Right ventricle myocardium superior (tissue), 1 donor: ENCODE measurements at regions not wholly inside any gene's neighbourhood (a gene's known extent, or its start where the extent isn't known, plus 50 kb on each side); places are given as distances from the start of the nearest gene placed in this dataset.

Experiments used
- ATAC-seq: fragments of 200-7000 bp; cut with Tn5 transposase; one replicate; pipeline ENCODE4 v1.9.1; 2020; ENCODE audit warnings: mild to moderate bottlenecking; ENCODE audit not compliant: poor library complexity
- DNase-seq: peaks from one replicate; pipeline ENCODE4 v3.0.0-alpha.2; 2020
- intact Hi-C: fragments of 100-400 bp; cut with DNase I; formaldehyde crosslinking; loops from one replicate; pipeline ENCODE4 v1.11.2; 2022
- donor health status: DM: no; HTN: yes; CAD: no; lungs with severe emphysema.

DNA sequence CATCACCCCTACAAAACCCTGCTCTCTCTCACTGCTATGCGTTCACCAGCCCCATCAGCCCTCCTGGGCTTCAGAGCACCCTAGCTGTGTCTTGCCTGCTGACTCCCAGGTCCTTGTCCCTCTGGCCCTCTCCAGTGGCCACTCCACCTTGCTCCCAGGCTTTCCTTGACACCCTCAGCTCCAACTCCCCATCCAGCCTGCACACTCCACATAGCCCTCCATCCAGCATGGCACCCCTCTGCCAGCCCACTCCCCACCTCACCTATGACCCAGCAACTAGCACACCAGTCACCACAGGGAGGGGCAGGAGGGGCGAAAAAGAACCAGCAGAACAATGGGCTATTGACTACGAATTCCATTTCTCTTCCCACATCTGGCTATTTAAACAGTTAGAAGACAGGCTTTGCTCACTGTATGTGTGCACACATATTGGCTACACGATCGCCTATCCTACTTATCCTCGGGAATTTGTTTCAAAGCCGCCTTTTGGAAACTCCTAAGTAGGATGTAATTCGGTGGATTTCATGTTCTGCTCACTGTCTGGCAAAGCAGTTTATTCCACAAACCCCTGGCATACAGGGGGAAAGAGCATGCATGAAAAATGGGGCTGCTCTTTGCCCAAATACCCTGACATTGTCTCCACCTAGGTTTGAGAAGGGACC, 195.3 kb downstream of the SMAD2 start:
- no peak for DNase-seq
- ATAC-seq: no peak
- intact Hi-C loops: no loop called here

DNA sequence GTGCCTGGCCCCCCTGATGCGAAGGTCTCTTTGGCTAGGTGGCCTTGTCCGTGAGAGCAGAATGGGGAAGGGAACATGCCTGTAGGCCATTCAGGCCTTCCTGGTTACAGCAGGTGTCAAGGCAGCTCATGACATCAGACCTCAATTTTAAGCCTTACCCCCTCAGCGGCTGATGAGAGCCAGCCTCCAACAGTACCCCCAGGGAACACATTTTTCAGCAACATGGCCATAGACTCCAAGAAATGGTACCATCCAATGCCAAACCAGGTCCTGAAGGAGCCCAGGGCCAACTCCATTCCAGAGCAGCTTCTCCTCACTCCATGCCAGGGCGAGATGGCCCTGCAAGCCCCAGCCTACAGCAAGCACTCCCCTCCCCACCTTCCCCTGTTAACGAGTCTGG, 199.2 kb downstream of the SMAD2 start:
- ATAC-seq: no peak
- intact Hi-C loops: no loop called here
- no peak for DNase-seq

DNA sequence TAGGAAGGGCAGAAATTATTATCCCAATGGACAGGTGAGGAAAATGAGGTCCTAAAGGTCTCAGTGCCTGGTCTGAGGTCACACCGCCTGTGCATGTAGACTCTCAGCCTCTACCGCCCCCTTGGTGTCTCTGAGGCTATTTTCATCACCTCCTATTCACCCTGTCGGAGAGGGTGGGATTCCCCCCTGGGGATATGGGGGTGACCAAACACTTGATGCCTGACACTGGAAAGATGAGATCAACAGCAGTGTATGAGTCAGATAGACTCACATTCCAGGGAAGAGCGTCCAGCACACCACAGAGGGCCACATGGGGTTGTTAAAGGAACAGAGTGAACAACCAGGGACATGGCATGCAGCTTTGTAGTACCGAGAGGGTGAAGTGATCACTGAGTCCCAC, 199.7 kb downstream of the SMAD2 start:
- intact Hi-C loops: no loop called here
- ATAC-seq: no peak
- DNase-seq: no peak

DNA sequence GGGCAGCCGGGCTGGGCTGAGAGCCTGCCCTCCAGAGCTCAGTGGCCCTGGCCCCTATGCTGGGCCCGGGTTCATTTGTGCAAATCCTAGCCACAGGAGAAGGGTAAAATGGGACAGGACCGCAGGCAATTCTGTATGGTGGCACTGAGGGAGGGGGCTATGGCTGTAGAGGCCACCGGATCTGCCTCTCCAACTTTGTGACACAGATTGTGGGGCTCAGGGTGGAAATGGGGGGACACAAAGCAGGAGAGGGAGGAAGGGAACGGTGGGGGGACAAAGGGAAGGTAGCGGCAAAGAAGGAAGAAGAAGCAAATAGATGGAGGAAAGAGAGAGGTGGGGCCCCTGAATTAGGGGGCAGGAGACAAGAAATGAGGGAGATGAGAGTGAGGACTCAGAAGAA, 201.1 kb downstream of the SMAD2 start:
- intact Hi-C loops: no loop called here
- no peak for DNase-seq
- no peak for ATAC-seq

DNA sequence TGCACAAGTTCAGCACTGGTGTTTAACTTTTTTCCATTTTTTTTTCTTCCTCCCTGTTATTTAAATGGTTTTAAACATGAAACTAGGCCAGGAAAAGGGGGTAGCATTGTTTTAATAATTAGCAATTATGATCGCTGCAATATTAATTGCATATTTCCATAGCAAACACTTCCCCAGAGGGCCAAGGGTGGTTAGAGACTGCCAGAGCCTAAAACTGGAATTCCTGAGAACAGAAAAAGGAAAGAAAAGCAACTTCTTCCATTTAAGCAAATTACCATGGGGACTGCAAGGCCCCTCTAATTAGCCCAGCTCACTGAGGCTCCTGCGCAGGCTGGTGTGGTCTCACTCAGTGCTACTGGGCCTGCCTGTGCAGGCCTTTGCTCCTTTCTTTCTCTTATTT, 201.5 kb downstream of the SMAD2 start:
- ATAC-seq (no peak), DNase-seq (no peak)
- intact Hi-C loops: no loop called here

DNA sequence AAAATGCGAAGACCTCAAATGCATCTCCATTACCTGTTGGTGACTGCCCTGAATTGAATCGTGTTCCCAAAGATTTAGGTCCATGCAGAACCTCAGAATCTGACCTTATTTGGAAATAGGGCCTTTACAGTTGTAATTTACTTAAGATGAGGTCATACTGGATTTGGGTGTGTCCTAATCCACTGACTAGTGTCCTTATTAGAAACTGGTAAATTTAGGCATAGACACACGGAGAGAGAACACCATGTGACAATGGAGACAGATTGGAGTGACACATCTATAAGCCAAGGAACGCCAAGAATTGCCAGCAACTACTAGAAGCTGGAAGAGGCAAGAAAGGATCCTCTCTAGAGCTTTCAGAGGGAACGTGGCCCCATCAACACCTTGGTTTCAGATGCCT, 203.1 kb downstream of the SMAD2 start:
- DNase-seq (no peak), ATAC-seq (no peak)
- intact Hi-C loops: no loop called here

DNA sequence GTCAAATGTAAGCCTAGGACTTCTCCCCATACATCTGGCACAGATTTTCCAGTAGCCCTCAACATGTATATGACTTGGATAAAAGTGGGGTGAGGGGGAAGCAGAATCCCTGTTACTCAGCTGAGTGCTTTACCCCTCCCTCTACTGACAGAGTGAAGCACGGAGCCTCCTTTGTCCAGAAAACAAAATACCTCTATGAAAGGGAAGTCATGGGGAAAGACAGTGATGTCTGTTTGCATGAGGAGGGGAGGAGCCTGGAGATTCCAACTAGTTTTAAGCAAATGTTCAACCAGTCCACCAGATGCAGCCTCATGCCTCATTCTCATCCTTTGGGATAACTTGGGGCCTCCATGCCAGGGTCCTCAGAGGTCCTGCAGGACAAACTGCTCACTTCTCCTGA, 203.9 kb downstream of the SMAD2 start:
- no peak for DNase-seq
- ATAC-seq: no peak
- intact Hi-C loops: no loop called here

DNA sequence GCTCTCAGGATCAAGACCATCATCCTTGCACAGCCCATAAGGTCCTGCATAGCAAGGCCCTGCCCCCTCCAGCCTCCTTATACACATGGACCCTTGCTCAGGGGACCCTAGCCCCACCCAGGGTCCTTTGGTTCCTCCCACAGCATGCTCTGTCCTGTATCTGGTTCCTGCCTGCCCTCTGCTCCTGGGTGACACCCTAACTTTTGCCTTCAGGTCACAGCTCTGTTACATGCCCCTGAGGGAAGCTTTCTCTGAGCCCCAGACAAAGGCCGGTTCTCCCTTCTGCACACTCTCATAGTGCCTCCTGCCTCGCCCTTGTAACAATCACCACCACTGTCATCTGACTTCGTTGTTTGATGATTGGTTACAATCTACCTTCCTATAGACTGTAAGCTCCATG, 204.8 kb downstream of the SMAD2 start:
- intact Hi-C loops: no loop called here
- ATAC-seq: no peak
- no peak for DNase-seq

DNA sequence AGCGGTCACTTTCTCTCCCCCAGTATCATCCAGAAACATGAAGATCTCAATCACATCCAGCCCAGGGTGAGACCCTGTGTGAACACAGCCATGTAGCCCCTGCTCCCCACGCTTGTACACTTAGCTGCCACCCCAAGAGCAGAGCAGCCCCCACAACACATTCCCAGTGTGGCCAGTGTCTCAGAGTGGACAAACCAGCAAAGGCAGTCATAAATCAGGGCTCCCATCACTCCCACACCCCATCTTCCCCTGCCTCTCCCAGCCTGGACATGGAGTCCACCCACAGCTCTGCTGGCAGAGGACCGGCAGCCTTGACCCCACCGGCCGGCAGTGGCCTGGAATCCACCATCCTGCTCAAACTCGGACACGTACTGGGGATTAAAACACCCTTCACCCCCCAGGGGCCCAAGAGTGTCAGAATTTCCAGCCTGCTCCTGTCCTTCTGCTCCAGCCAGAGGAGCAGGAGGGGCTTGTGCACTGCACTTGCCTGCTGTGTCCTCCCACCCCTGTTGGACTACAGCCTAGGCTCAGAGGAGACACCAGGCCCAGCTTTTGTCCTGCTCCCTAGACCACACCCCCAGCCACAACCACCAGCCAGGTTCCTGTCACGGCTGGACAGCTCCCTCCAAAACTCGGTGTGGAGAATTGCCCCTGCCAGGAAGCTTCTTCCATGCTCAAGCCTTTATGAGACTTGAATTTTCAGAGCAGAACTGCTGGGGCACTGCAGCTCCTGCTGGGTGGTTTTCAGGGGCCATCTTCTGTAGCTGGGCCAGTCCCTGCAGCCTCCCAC, 206.1 kb downstream of the SMAD2 start:
- ATAC-seq: no peak
- no peak for DNase-seq
- intact Hi-C loops: no loop called here

DNA sequence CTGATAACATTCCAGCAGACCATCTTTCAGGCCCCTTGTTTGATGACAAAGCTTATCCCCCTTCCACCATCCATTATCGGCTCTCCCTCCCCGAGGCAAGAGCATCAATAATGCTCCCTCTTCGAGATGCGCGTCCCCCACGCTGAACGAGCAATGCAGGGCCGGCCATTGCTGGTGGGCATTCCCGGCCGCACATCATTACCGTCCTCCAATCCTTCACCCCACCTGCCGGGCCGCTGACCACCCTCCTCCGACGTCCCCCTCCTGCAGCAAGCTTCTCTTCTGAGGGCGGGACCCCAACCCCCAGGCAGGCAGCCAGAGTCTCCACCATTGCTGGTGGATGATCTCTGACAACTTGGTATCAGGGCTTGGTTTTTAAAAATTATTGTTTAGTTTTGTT, 208.6 kb downstream of the SMAD2 start:
- DNase-seq (no peak), ATAC-seq (no peak)
- intact Hi-C loops: no loop called here

DNA sequence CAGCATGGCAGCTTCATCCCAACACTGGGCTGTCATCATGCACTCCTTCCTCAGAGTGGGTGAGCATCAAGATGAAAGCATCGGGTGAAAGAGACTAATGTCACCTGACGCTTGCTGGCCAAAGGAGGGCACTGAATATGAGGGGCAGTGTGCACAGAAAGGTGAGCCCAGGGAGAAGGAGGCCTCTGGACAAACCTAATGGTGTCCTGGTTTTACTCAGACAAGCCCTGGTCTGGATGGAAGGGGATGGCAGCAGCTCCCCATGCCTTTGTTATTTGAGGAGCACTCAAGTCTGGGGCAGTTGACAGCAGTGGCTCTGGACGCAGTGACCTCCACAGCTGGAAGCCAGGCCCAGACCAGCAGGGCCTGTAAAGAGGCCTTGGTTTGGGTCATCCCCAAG, 209.7 kb downstream of the SMAD2 start:
- ATAC-seq (no peak), DNase-seq (no peak)
- intact Hi-C loops: no loop called here

DNA sequence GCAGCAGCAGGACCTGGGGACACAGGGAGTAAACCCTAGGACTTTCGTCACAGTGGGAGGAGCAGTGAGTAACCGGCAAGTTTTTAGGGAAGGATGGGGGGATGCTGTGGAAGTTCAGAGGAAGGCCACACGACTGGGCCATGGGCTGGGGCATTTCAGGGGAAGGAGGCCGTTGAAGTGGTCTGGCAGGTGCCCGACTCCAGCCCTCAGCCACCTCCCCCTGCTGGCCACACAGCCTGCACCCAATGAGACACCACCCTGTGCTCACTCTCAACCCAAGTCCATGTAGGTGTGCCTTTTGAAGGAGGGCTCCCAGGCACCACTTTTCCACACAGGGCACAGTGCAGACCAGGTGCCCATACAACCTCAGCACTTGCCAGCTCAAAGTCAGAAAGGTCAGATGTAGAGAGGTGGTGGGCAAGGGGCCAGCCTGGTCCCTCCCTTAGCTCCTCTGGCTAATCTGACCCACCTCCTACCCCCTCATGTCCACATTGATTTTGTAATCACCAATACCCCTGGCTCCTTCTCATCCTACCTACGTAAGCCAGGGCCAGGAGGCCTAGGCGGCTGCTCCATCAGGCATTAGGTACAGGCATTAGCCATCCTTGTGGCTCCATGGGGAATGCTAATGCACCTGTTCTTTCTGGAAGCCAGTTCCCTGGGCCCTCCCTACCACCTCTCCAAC, 211.2 kb downstream of the SMAD2 start:
- ATAC-seq: no peak
- intact Hi-C loops: no loop called here
- no peak for DNase-seq

DNA sequence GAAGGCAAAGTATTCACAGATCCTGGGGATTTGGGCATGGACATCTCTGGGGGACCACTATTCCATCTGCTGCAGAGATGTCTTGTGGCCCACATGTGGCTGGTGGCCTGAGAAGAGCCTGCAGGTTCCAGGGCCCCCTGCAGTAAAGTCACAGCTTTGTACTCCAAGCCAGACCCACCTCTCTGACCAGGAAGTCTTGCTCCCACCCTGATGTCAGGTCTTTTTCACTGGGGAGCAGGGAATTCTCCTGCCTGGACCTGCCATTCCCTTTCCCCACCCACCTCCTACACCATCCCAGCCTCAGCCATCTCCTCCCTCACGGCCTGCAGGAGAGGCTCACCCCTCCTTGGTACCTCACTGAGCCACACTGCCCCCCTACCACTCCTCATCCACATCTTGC, 211.8 kb downstream of the SMAD2 start:
- DNase-seq (no peak), ATAC-seq (no peak)
- intact Hi-C loops: no loop called here

DNA sequence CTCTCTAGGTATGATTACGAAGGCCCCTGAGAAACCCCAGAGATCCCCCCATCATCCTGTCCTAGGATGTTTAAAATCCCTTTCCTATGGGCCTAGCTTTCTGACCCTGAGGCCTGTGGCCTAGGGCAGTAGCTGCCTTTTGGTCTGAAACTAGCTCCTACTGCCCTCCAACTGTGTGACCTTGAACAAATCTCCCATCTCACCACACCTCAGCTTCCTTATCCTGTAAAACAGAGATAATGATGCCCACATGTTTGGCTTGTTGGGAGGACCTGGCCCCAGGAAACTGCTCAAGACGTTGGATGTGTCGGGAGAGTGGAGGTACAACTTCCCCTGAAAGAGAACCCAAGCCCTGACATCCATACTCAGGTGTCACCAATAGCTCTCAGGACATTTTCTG, 213.2 kb downstream of the SMAD2 start:
- no peak for ATAC-seq
- DNase-seq: no peak
- intact Hi-C loops: no loop called here

DNA sequence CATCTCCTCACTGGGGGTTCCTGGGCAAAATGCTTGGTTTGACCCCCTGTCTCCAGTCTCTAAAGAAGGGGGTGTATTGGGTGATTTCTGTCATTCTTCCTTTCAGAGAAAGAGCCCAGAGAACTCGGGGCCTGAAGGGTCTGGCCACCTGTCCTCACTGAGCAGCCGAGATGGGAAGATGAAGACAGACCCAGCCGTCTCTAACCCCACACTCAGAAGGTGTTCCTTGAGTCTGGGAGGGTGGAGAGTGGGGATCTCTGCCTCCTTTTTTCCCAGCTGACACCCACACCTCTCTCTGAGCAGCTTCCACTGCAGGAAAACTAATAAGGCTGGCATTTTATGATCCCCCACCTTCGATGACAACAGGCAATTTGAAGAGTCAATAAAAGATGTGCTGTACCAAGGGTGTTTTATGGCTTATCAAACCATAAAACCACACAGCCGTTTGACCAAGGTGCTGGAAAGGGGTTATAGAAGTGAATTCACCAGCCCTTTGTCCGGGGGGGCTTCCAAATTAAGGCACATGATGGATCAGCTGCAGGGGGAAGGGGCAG, 213.8 kb downstream of the SMAD2 start:
- intact Hi-C loops: no loop called here
- DNase-seq (no peak), ATAC-seq (no peak)

DNA sequence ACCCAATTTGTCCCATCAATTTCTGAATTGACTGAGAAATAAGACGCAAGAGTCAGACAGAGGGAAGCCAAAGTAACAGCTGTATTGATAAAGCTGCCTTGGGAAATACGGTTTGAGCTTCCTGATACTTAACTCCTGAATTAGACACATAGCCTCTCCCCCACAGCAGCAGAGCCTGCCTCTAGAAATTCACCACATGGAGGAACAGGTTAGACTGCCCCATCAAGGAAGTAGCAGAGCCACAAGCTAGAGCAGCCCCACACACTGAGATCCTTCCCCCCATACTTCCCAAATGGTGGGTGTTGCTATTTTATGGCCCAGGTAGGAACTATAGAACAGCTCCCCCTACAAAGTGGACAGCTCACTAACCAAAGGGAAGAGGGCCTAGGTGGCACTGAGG, 220.0 kb downstream of the SMAD2 start:
- intact Hi-C loops: no loop called here
- DNase-seq: no peak
- no peak for ATAC-seq

DNA sequence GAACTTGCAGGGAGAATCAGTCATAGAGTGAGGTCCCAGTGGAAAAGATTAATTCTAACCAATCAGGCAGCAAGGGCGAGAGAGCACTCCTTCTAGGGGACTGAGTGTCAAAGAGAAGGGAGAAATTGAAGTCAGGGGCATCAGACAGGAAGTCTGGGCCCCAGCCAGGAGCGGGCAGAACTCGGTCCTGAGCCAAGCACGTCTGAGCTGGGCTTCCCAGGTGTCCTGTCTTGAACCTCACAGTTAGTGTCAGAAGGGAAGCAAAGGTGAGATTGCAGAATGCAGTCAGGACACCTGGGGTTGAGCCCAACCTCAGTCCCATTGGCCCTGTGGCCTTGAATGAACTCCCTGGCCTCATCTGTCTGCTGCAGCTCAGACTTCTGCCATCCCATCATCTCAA, 220.9 kb downstream of the SMAD2 start:
- ATAC-seq (no peak), DNase-seq (no peak)
- intact Hi-C loops: no loop called here

DNA sequence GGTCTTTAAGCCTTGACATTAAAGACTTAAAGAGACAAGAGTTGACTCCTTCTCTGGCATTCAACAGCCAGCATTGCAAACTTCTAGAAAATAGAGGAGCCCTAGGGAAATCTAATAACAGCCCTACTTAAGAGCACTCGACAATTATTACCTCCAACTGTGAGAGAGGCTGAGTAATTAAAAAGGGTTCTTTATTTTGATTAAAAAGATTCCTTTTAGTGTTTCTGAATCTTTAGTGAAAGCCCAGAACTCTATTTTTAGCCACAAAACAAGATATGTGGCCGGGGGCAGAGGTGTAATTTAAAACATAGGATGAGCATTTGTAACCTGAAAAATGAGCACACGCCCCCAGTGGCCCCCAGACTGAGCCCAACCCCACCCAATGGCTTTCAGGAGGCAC, 222.3 kb downstream of the SMAD2 start:
- intact Hi-C loops: no loop called here
- ATAC-seq (no peak), DNase-seq (no peak)

DNA sequence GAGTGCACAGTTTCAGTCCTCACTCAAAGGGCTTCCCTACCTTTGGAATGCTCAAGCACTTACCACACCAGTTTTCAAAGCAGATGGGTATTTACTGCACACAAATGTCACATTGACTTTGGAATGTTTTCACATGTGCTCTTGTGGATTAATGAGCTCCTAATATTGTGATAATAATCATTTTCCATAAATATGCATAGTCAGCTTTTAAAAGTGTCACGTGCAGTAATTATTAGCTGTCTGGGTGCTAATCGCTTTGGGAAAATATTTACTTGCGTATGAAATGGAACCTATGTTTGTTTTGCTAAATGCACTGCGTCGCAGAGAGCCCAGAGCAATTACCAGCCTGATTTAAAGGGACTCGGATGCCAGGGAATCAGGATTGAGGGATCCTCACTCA, 229.3 kb downstream of the SMAD2 start:
- DNase-seq (no peak), ATAC-seq (no peak)
- intact Hi-C loops: no loop called here

DNA sequence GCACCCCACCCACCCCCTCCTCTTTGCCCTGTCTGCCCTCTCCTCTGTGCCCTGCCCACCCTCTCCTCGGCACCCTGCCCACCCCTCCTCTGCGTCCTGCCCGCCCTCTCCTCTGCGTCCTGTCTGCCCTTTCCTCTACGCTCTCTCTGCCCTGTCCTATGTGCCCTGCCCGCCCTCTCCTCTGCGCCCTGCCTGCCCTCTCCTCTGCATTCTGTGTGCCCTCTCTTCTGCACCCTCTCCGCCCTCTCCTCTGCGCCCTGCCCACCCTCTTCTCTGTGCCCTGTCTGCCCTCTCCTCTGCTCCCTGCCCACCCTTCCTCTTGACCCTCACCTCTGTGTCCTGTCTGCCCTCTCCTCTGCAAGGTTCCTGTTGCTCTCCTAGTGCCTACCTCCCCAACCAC, 233.6 kb downstream of the SMAD2 start:
- ATAC-seq (no peak), DNase-seq (no peak)
- intact Hi-C loops: no loop called here
